Stimulated activated CD8-positive, alpha-beta memory T cell treated with anti-CD3 and anti-CD28 coated beads, Interleukin-7, amount 100 ng/mL, for 1 hour (primary cell): ENCODE measurements at regions not wholly inside any gene's neighbourhood (a gene's known extent, or its start where the extent isn't known, plus 50 kb on each side); places are given as distances from the start of the nearest gene placed in this dataset.

Source experiments
- DNase-seq, 2 donors: peaks; one replicate each; pipeline ENCODE4 v3.0.0-alpha.2; 2020; ENCODE audit warnings: low read depth in 2 of 2

DNA sequence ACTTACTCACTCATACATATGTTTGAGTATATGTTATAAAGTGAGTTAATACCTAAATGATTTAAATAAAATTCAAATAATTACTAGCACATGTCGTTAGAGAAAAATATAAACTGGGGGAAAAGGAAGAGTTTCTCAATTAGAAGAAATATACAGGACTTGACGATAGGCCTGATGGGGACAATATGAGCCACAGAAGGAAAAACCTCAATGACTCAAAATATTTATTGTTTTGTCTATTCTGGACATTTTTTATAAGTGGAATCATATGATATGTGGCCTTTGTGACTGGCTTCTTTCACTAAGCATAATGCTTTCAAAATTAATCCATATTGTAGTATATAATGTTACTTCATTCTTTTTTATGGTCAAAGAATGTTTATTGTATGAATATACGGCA, 339.2 kb upstream of the PMFBP1 start:
- no peak for DNase-seq

GRCh38 chr16:72508191-72508590, 336.2 kb upstream of the PMFBP1 start:
- DNase-seq: no peak

GRCh38 chr16:72502594-72503005, 330.6 kb upstream of the PMFBP1 start:
- no peak for DNase-seq

DNA sequence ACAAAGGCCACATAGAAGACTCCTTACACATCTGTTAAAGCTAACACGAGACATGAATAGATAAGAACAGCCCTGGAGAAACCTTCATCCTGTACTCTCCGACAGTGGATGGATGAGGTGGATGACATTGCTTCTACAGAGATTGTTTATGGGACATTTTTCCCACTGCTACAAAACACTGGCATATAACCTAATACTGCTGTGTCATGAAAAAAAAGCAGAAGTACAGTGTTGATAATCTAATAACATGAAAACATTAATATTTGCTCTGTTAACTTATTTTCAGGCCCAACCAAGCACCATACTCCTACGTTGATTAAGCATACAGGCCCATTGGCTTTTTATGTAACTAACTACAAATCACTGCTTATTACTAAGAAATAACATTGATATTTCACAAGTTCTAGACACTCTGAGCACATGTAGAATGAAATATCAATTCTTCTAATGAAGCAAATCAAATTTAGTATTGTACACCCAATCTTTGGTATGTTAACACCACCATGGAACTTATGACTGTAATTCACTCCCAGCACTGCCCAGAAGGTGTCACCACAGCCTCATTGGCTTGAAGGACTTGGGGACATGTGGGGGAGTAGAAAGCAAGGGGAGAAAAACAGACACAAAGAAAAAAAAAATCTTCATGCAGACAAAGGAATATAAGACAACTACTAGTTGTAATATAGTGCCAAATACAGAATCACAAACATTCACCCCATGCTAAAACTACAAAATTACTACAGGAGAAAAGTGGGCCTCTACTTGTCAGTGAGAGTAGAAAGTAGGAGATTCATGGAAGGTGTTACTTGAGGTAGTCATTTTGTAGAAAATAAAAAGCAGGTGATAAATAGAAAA, 330.0 kb upstream of the PMFBP1 start:
- DNase-seq: no peak

- no peak for DNase-seq
These were observed 328.6 kb upstream of the PMFBP1 start for GRCh38 chr16:72500545-72500944.

GRCh38 chr16:72493716-72494415, 321.9 kb upstream of the PMFBP1 start:
- no peak for DNase-seq

- DNase-seq: no peak
These were observed 315.3 kb upstream of the PMFBP1 start for GRCh38 chr16:72487283-72487682.

DNA sequence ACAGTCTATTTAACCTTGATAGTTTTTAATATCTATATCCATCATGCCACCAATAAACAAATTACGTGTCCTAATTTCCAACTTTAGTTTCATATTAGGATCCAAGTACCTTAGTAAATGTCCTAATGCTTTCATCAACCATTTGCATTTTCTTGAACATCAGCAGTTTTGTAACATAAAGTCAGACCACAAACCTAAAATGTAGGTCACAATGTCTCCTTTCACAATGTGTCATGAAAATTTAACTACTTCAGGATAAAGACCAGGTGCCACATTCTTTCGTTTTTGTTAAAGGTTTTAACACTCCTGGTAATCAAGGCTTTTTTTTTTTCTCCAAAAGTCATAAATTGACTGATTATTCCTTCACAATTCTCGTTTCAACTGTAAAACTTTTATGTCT, 310.7 kb upstream of the PMFBP1 start:
- DNase-seq: no peak

- no peak for DNase-seq
These were observed 309.5 kb upstream of the PMFBP1 start for GRCh38 chr16:72481419-72481818.

GRCh38 chr16:72480911-72481310, 309.0 kb upstream of the PMFBP1 start:
- no peak for DNase-seq

- DNase-seq: no peak
These were observed 303.7 kb upstream of the PMFBP1 start for GRCh38 chr16:72475688-72476087.

DNA sequence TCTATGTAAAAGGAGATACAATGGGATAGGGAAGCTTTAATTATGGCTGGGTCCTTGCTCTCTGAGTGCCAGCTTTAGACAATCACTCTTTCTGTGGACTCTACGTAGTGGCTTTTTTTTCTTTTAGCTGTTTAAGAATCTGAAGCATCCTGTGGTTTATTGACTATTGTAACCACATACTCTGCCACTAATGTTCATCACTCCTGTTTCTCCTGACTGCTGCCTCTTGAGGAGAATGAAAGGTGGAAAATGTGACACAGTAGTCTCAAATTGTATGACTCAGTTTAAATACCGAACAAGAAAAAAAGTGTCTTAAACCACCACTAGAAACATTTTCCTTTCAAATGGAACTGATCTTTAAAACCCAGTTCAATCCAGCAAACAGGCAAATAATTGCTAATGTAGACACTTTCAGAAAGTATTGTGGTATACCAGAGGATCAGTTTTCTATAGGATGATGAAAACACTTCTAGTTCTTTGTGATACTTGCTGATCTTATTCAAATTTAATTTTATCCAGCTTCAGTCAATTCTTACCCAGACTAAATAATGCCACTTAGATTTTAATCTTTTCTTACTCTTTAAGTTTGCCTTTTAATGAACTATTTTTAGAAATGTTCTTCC, 302.7 kb upstream of the PMFBP1 start:
- no peak for DNase-seq

DNA sequence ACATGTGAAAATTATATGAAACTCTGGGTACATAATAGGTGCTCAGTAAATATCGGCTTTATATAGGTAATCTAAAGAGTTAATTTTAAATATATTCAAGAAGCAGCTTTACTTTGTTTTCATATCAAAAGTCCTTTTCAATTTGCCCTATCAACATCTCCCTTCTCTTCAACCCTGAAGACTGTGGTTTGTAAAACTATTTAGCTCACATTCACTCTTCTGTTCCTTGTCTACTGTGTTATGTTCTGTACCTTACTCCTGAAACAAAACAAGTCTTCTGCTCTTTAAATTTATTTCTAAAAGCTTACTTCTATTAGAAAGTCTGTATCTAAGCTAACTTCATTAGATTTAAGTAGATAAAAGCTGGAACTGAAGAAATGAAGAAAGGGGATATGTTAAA, 301.7 kb upstream of the PMFBP1 start:
- DNase-seq: no peak

DNA sequence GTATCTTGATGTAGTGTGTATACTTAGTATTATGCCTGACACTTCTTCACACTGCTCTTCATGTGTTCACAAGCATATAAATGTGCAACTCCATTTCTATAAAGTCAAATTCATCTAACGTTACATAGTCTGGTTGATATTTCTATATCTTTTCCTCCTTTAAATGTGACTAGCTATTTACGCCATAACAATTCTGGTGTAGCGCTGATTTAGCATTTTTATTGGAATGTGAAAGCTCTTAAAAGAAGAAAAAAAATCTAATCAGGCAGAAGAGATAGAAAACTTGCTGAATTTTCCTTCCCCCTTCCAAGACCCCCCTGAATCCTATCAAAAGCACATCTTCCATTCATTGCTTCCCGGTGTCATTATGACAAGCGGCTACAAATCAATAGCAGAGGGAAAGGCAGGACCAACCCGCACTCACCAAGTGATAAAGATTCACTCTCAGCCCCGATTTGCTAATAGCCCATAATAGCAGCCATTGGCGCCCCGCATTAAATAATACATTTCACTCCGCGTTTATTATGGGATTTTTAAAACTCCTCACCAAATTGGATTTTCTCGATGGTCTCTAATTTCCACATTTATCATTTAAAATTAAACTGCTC, 299.5 kb upstream of the PMFBP1 start:
- DNase-seq: no peak

DNA sequence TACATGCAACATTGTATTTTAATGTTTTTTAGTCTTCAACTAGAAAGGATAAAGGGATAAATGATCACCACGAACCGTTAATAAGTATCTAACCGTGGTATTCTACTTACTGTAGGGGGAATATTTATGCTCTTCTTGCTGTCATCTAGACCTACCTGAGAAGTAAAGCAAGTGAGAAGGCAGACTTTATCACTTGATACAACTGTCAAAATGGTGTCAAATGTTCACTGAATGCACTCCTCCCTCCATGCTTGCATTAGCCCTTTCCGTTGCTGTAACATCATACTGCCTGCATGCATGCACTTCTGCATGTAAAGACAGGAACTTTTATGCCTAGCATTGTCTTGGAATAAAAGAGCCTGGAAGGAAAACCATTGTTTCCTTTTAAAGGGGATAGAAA, 298.6 kb upstream of the PMFBP1 start:
- no peak for DNase-seq

GRCh38 chr16:72469932-72470331, 298.0 kb upstream of the PMFBP1 start:
- DNase-seq: no peak

- DNase-seq: no peak
These were observed 296.6 kb upstream of the PMFBP1 start for GRCh38 chr16:72468582-72468981.

- no peak for DNase-seq
These were observed 295.3 kb upstream of the PMFBP1 start for GRCh38 chr16:72467157-72467759.

DNA sequence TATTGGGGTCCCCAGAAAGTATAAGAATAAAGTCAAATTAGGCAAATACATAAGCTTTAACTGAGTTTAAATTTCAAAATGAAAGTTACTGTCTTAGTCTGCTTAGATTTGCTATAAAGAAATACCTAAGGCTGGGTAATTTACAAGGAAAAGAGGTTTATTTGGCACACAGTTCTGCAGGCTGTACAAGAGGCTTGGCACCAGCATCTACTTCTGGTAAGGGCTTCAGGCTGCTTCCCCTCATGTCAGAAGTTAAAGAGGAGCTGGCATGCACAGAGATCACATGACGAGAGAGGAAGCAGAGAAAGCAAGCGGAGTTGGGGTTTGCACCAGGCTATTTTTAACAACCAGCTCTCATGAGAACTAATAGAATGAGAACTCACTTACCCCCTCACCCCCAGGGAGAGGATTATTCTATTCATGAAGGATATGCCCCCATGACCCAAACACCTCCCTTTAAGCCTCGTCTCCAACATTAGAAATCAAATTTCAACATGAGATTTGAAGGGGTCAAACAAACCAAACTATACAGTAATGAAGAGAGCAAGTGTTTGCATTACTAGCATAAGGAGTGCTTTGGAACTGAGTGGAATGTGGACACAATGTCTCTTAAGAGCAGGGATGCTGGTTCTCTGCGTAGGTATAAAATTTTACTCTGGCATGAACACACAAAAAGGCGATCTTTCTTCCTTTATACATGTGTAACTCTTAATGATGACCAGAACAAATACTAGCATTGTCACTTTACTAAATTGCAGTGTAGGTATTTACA, 292.8 kb upstream of the PMFBP1 start:
- DNase-seq: no peak

DNA sequence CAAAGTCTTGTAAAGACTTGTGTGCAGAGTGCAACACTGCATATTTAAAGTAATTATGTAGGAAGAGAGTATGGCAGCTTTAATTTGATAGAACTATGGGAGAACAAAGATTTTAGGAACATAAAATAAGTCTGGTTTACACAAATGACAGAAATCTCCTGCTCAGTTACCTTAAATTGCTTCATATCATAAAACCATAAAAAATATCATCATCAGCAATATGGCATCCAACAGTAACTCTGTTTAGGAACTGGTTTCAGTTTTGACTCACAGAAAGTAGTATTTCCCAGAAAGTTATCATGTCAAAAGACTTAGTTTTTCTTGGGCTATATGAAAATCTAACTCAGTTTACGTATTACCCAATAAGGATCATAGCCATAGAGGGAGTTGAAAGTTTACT, 292.1 kb upstream of the PMFBP1 start:
- no peak for DNase-seq

GRCh38 chr16:72458035-72458434, 286.1 kb upstream of the PMFBP1 start:
- no peak for DNase-seq
